NCI-H2171 (cell line): ENCODE measurements at regions not wholly inside any gene's neighbourhood (a gene's known extent, or its start where the extent isn't known, plus 50 kb on each side); places are given as distances from the start of the nearest gene placed in this dataset.

ENCODE experiments used
- DNase-seq: peaks from one replicate; lab custom pipeline; 2025; lab: John Stamatoyannopoulos, UW

DNA sequence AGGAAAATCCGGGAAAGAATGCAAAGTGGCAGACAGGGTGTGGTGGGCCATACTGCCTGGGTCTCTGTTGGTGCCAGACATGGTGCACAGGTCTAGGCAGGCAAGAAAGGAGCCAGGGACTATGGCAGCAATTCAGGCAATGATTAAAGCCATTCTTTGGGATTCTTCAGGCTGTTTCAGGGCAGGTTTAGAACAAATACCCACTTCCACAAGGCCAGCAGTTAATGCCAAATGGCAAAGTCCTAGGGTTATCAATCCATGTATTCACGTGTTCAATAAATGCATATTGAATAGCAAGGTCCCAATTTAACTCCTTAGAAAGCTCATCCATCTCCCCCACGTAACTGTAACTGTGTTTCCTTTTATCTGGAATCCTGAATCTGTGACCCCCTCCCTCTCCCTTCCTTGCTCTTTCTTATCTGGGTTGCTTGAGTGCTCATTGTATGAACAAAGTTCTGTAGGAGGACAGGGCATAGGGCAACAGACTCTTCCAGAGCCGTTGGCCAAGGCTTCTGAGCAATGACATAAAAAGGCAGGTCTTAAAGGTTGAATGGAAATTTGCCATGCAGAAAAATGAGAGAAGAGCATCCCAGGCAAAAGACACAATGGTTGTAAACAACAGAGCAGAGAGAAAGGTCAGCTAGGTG is 146.8 kb upstream of the KLHL29 start:
- DNase-seq, result no peak

DNA sequence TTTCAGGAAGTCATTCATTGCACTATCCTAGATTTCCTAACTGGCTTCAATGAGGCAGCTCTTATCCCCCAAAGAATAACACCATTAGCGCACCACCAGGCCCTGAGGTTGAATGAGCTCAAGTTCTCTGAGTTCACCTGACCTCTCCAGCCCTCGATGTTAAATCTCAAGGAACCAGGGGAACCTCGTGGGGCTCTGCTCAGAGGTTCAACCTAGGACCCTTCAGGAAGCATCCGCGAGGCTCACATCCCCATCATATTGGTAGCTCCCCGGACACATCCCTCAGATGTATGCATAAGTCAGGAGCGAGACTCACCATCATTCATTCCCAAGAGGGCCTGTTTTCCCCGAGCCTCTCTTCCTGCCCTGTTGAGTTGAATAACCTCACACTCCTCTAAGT is 145.6 kb upstream of the KLHL29 start:
- no peak for DNase-seq

DNA sequence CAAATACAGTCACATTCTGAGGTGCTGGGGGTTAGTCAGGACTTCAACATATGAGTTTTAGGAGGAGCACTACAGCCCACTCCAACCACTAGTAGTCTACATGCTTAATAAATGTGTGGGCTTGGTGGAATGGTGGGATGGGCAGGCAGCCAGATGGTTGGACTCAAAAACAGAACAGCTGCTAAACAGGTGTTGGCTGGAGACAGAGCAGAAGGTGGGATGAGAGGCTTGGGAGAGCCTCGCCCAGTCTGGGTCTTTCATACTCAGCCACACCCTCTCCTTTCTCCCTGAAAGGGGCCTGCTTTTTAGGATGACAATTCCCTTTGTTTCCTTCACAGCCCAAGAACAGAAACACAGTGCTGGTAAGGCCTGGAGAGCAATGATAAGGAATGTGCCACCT is 143.9 kb upstream of the KLHL29 start:
- DNase-seq, result peak; percentile 58

DNA sequence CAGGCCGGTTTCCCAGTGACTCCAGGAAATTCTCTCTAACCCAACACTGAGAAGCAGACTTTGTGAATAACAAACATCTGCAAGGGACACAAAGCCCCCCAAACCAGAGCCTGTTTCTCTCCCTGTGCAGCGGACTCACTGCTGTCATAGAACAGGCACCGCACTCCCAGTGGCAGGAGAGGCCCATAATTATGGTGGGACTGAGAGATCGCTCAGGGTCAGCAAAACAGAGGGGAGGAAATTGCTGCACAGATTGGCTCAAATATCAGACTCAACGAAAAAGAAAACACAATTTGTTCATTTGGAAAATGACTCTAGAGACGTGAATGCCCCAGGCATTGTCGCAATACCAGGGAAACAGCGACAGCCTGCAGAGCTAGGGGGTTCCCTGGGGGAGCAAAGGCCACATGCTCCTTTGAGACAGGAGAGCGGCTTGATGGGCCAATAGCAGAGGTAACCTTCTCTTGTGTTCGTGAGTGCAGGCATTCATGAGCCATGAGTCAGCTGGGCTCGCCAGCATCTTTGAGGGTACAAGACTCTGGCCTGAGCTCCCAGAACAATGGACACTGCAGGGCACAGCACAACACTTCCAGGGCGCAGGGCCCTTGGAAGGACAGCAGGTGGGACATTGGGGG is 143.3 kb upstream of the KLHL29 start:
- DNase-seq, result peak; percentile 16

DNA sequence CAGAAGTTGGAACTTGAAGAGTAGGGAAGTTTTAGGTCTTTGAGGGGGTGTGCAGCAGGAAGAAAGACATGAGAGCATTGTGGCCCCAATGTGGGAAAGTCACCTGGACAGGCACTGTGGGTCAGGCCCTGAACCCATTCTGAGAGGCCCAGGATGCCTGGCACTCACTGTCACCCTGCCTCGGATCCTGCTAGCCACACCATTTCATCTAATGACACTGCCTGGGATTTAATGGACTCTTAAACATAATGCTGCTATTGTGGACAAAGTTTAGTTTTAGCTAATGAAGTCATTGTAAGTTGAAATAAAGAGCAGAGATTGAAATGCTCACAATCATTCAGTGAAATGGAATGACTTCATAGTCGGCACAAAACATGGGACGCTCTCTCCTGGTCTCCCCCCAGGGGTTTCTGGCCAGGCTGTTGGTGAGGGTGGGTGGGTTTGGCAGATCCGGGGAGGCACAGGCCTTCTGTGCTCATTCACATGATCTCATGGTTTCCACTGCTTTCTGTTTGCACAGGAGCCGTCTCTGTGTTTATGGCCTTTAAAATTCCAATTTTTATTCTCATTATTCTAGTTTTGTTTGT is 141.8 kb upstream of the KLHL29 start:
- no peak for DNase-seq

DNA sequence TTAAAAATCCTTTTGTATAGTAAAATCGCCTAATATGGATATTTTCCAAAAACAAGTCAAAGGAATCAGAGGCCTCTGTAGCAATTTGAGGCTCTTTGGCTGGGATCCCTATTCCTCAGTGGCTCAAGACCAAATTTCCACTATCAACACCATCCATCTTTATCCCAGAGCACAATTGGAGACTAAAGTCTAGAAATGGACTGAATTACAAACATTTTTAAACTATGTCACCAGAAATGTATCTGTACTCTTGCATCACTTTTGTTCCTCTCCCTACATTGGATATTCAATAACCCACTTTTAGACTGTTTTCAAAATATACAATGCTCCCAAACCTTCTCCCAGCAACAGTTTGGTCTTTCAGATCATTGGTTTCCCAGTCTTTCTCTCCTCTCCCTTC is 140.4 kb upstream of the KLHL29 start:
- DNase-seq, result no peak

DNA sequence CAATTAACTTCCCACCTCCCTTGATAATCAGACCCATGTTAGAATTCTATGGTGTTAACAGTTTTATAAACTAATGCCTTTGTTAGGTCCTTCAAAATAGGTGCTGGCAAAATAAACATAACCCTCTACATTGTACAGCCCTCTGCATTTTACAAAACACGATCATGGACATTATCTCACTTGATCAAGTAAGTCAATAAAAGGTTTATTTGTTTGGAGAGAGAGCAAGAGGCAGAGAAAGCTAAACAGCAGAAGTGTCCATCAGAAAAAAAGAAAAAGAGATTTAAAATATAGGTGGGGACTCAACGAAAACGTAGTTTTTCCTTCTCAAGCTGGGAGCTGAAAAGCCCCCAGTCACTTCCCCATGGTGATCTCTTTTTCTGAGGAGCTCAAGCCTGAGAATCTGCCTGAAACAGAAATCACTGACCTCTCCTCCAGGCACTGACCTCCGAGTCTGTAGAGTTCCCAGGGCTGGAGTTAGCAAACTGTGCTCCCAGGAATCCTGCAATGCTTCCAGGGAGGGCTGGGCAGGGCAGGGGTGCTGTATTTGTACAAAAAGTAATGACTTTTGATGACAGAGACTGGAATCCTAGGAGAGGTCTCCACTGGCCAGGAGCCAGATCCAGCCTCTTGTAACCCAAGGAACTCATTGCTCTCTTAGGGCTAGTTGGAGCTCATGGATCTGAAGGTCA is 137.8 kb upstream of the KLHL29 start:
- no peak for DNase-seq

DNA sequence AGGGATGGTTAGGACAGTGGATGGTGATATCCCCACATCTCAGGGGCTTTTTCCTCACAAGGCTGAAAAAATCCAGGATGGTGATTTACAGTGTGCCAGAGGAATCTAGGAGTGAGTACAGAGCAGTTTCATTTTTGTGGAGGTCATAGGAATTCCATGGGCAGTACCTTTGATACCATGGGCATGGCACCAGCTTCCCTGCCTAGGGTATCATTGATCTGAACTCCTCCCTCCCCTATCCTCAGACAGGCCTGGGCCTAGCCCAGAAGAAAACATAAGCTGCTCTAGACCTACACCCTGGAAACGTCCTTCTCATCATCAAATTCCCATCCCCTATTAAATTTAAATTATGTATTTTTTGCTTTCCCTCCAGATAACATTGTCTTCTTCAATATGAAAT is 136.3 kb upstream of the KLHL29 start:
- no peak for DNase-seq

DNA sequence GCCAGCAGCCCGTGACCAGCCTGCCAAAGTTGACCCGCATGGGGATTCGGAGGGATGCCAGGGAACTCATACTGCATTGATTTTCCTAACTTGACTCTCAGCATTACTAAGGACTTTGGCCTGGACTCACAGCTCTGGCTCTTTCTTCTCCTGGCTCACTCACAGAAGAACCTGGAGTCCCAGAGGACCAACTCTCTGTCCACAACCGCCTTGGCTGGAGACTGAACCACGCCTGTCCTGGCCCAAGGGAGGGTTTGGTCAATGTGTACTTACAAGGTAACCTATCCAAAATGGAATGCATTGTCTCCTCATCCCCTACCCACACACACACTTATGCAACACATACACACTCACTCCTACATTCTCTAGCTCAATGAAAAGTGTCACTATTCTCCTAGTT is 135.6 kb upstream of the KLHL29 start:
- no peak for DNase-seq

DNA sequence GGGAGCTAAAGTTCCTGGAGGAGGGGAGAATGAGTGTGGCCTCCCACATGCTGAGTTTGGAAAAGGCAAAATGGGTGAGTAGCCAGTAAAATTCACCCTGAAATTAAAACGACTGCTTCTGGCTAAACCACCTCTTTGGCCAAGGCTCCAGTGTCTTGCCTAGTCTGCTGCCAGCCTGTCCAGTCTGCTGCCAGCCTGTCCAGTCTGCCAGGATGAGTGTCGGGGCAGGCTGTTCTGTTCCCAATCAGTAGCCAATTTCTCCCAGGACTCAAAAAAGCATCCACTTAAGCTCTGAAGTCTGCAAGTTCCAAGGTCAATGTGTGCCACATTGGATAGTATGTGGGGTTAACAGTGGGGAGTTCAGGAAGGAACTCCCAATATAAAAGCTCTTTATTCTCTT is 134.6 kb upstream of the KLHL29 start:
- DNase-seq, result no peak

DNA sequence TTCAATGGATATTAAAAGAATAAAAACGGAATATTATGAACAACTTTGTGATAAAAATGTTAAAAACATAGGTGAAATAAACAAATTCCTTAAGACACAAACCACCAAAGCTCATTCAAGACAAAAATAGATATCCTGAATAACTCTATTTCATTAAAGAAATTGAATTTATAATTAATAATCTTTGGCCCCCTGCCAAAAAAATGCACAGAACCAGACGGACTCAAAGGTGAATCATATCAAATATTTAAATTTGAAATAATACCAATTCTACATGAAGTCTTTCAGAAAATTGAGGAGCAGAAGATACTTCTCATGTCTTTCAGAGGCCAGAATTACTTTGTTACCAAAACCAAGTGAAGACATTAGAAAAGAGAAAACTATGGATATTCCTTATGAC is 128.3 kb upstream of the KLHL29 start:
- DNase-seq, result no peak

DNA sequence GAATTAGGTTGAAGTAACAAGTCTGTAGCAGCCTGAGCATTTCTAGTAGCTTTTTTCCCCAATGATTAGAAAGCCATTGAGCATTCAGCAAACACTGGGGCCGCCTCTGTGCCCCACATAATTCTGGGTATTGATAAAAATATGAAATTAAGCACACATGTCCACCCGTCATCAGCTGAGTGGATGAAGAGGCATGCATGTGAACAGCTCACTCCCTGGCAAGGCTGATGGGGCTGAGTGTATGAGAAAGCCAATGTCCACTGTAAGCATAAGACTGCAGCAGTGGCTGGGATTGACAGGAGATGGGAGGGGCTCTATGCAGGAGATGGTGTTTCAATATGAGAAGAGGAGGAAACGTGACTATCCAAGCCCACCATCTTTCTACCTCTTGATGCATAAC is 124.4 kb upstream of the KLHL29 start:
- no peak for DNase-seq

DNA sequence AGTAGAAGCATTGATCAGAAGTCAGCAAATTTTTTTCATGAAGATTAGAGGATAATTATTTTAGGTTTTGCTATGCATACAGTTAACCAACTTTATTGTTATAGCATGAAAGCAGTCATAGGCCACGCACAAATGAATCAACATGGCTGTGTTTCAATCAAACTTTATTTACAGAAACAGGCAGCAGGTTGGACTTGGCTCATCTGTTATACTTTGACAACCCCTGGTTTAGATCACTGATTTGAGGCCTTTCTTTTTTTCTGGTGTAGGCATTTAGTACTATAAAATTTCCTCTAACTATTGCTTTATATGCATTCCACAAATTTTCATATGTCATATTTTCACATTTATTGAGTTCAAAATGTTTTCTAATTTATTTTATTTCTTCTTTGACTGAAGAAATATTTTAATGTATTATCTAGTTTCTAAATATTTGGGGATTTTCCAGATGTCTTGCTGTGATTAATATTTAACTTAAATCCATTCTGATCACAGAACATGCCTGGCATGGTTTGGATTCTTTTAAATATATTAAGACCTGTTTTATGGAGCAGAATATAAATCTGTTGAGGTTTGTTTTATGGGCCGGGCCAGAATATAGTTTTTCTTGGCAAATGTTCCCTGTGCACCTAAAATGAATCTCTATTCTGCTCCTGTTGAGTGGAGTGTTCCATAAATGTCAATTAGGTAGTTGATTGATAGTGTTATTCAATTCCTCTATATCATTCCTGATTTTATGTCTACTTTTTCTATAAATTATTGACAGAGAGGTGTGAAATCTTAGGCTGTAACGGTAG is 116.3 kb upstream of the KLHL29 start:
- DNase-seq, result no peak

DNA sequence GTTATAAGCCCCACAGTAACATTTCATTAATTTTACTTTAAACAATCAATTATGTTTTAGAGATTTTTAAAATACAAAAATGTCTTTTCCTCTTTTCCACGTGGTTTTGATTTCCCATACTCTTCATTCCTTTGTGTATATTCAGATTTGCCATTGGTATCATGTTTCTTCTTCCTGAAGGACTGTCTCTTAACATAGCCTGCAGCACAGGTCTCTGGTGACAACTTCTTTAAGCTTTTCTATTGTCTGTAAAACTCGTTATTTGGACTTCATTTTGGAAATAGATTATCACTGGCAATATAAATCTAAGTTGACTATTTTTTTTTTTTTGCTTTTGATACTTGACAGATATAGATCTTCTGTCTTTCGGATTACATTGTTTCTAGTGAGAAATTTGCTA is 115.2 kb upstream of the KLHL29 start:
- no peak for DNase-seq

DNA sequence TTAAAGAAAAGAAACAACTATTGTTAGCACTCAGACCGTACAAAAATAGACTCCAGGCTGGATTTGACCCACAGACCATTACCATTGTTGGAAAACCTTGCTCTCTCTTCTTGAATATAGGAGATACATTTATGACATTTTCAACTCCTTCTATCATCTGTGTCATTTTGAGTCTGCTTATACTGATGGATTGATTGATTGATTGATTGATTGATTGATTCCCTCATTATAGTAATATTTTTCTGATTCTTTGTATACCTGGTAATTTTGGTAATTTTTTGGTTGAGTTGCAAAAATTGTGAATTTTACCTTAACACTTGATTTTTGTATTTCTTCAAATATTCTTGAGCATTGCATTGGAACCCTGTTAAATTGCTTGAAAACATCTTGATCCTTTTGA is 114.2 kb upstream of the KLHL29 start:
- DNase-seq, result no peak

DNA sequence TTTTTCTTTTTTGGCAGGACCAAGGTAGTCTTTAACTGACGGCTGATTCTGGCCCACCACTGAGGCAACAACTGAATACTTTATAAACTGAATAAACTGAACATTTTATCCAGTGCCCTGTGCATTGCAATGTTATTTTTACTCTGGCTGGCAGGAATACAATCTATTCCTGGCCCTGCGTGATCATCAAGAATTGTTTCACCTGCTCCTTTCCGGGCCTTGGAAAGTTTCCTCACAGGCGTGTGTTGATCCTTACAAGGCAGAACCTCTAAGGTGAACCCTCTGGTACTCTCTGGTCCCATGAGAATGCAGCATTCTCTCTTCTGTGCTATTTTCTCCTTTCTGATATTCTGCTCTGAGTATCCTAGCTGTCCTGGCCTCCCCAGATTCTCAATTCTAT is 113.7 kb upstream of the KLHL29 start:
- no peak for DNase-seq

DNA sequence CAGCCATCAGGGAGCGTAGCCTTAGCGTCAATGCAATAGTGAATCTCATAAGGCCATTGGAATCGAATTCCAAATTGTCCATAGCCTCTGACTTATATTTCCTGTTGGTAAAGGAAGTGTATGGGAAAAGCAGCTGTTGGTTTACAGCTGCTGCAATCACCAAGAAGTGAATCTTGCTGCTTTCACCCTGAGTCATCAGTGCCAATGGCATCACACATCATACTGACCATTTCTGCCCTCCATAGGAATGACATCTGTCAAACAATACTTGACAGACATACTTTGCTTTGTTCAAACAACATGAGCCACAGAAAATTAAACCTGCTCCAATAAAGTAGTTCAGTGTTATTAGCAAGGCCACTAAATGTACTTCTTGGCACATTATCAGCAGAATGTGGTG is 111.2 kb upstream of the KLHL29 start:
- no peak for DNase-seq

DNA sequence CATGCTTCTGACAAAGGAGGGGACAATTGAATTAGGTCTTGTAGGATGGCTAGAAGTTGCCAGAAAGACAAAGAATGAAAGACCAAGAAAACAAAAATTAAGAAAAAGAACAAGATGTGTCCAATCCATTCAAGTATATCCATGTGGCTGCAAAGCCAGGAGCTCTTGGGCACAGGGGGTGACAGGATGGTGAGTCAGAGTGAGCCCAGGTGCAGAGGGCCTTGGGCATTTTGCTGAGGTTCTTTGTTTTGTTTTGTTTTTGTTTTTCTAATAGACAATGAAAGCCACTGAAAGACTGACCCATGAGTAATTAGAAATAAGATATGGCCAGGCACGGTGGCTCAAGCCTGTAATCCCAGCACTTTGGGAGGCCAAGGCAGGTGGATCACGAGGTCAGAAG is 104.6 kb upstream of the KLHL29 start:
- no peak for DNase-seq

DNA sequence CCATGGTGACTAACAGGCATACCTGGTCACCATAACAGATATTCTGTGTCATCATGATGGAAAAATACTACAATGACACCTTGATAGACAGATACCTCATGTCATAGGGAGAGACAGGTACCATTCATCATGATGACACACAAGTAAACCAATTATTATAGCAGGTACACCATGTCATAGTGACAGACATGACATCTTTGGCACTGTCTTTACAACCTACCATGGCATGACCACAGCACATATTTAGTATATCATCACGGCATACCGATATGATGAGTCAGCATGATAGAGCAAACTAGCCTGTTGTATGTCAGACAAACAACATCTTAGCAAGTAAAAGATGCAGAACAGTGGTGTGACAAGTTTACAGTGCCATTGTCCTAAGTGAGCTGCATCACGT is 101.3 kb upstream of the KLHL29 start:
- DNase-seq, result no peak

DNA sequence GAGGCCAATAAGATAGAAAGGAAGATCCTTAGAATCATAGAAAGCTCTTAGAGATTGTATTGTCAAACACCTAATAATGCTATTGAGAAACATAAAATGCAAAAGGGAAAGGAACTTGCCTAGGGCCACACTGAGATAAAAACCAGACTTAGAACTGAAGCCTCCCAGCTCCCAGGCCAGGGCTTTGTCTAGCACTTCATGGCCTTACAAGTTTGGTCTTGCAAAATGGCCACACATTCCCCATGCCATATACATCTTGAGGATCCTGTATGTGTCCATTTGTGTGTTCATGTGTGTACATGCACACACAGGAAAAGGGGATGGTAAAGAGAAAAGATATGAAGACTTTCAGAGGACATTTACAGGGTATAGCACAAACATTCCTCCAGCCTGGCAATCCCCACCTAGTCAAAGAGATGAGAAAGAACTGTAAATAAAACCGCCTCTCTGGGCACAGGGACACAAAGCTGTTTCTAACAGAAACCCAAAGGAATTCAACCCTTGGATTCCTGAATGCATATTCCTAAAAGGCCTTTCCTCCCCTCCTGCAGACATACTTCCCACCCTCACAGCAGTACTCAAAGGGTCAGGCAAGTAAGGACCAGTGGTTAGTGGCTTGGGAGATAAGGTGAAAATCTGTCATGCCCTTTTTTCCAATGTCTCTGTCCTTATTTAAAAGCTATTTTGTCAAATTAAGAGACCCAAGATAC is 99.7 kb upstream of the KLHL29 start:
- no peak for DNase-seq

DNA sequence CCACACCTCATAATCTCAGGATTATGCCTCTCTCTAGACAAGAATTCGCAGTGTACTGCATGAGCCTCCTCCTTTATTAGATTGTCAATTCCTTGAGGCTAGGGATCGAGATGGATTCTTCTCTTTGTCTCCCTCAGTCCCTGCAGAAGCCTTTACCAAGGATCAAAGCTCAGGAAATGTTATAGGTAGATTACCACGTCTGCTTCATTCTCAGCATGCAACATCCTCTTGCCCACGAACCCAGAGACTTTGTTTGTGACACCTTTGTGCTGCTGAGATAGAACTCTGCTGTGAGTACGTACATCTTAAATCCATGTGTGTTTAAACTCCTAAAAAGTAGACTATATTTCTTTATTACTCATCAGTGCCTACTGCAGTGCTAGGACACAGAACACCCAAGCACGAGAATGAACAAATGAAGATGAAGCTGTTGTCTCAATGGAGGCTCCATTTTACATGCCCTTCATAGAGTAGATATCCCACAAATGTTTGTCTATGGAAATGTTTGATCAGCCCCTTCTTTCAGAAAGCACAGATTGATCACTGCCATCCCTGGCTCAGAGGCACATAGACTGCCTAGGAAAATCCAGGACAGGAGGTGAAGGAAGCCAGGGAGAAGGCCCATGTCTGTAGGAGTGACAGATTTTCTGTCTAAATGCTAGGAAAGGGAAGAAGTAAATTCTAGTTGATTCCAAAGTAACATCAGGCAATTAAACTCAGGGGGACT is 98.8 kb upstream of the KLHL29 start:
- no peak for DNase-seq
